GM11168 (cell line): ENCODE measurements at regions not wholly inside any gene's neighbourhood (a gene's known extent, or its start where the extent isn't known, plus 50 kb on each side); places are given as distances from the start of the nearest gene placed in this dataset.

Experiments
- in situ Hi-C: fragments of 300-500 bp; cut with MboI; formaldehyde crosslinking; loops from one replicate; pipeline ENCODE4 v1.12.0; 2022; ENCODE audit warnings: low sequenced_read_pairs; ENCODE audit not compliant: unreplicated experiment

DNA sequence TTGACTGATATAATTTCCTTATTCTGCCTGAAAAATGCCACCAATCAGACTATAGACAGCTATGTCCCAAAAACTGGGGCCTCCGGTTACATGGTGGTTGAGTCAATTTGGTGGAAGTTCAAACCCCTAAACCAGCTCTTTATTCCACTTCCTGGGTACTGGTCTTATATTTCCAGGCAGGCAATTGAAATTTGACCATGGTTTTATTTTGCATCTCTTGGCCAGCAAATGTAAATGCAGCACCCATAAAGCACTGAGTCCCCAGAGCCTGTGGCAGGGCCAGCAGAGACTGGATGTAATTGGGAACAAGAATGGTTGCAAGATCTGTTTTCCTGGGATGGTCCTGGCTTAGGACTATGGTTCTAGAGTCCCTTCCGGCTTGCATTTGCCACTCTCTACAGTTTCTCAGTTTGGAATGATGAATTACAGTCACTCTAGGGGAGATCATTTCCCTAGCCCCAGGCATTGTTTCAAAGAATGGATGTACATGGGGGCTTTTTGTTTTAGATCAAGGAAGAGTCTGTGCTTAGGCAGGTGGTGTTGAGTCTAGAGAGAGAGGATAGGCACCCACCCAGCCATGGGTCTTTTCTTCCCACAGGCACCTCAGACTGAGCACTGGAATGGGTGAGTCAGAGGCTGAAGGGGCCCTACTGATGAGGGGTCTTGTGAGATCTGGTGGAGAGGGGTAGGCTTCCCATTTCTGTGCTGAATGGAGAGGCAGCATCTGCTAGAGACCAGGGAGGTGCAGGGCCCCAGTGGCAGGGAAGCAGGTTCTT lies 108.4 kb upstream of the CDC42EP3 start:
- in situ Hi-C loops: no loop called here

DNA sequence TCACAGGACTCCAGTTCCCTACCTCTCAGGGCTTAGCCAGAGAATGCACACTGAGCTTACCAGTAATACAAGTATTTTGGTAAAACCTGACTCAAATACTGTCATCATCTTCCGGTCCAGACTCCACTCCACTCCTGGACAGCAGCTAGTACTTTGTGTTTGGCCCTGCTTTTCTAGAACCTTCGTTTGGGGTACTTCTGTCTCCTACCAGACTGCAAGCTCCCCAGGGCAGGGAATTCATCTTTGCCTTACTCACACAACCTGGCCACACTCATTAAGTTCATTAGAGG lies 108.9 kb upstream of the CDC42EP3 start:
- in situ Hi-C loops: no loop called here

DNA sequence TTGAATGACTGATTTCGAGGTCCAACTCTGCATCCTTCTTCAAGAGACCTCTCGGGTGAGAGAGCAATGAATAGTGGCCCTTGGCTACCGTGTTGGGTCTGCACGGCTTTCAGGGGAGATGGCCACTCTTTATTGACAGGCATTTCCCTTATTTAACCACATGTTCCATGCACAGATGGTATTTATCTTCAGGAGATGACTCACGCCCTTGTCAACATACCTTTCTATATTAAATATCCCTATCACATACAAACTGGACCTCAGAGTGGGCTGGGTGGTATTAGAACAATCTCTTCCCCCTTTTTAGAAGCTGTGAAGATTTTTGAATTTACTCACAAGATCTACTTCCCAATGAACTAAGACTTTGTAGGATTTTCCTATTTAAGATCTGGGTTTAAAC lies 109.6 kb upstream of the CDC42EP3 start:
- in situ Hi-C loops: no loop called here

DNA sequence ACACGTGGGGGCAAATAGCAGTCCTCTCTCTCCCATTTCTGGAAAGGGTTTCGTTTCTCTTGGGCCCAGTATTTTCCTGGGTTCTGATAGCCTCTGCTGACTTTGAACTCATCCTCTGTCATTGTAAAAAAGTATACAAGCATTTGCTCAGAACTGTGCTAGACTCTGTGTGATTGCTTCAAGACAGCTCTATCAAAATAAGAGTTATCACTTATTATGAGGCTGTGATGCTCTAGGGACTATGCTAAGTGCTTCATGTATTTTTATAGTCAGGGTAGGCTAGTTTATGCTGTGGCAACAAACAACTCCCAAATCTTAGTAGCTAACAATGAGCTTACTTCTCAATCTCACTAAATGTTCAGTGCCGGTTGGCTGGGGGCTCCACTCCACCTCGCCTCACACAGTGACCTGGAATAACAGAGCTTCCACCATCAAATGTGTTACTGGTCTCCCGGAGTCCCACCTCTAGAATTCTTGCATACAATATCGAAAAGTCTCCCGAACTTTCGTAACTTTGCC lies 110.8 kb upstream of the CDC42EP3 start:
- in situ Hi-C loops: no loop called here

DNA sequence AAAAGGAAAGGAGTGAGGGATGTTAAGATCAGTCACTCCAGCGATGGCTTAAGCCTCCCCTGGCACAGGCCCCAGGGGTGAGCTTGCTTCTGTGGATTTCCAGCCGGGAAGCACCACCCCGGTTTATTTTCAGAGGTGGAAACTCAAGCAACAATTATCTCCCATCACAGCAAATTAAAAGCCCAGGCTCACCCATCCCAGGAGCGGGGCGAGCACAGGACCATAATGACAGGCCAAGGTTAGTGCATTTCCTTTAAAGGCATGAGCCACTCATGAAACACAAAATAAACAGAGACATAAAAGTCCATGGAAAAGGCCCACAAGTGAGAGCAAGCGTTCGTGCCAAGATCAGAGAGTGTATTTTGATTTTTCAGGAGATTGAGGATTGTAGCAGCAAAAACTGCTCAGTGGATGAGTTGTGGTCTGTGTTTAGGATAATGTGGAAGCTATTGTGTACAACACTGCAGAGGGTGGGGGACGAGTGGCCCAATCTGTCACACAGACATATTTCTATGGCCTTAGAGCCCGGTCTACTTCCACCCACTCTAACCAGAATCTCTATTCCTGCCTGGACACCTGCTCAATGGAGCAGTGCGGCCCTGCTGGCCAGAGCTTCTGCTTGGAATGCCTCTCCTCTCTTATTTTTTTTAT lies 111.4 kb upstream of the CDC42EP3 start:
- in situ Hi-C loops: no loop called here

DNA sequence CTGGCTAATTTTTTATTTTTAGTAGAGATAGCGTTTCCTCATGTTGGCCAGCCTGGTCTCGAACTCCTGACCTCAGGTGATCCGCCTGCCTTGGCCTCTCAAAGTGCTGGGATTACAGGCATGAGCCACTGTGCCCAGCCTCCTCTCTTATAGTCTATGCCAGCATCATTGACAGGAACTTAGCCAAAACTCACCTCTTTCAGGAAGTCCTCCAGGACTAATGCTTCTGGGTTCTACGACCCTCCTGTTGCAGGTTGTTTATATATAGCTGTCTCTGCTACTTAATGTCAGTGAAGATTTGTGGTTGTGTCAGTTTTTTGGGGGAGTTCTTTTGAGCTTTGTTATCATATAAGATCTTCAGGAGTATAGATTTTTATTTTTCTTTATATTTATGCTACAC lies 112.1 kb upstream of the CDC42EP3 start:
- in situ Hi-C loops: no loop called here

DNA sequence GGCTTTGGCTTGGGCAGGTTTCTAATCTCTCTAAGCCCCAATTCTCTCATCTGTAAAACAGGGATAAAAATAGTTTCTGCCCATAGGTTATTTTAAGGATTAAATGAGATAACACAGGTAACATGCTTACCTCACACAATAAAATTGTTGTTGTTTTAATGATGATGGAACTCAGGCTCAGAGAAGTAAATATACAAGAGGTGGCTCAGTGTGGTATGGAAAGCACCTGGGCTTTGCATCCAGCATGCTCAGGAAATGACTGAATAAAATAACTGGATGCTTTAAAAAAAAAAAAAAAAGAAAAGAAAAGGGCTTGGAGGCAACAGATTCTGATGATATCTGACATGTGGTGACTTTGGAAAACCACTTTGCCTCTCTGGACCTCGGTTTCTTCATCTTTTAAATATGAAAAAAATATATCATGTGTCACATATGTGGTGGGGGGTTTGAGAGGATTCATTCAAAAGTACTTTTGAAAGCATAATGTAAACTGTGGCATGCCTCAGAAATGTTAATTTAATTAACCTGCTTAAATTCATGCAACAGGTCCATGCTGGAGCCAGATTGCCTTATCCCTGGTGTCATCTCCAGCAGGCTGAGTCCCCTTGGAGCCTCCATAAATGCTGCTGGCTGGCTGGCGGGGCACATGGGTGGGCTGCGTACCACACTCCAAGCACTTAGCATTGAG lies 112.8 kb upstream of the CDC42EP3 start:
- in situ Hi-C loops: no loop called here

DNA sequence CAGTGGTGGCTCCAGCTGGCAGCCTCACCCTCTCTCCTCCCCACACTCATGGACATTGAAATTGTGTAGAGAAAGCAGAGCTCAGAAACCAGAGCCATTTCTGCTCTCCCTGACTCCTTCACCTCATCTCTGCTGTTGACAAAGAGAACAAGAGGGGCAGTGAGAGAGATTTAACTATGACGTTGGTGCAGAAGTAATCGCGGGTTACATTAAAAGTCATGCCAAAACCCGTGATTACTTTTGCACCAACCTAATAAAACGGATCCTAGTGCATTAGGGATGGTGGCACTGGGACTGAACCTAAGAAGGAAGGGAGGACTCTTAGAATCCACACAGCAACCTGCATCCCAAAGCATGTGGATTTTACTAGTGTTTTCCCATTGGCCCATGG lies 113.3 kb upstream of the CDC42EP3 start:
- in situ Hi-C loops: no loop called here

DNA sequence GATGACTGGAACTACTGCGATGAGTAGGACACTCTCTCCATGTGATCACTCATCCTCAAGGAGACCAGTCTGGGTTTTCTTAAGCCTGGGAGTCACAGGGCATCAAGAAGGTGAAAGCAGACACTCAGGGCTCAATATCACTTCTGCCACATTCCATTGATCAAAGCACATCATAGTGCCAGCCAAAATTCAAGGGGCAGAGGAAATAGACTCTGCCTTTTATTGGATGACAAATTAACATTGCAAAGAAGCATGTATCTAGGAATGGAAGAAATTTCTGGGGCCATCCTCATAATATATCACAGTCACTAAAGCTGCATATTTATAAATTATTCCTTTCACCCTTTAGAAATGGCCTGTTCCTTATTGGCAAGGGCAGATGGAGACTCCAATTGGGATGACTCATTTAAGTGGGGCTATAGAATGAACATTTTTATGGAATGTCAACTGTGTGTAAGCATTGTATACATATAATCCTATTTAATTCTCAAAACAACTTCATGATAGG lies 114.8 kb upstream of the CDC42EP3 start:
- in situ Hi-C loops: no loop called here

DNA sequence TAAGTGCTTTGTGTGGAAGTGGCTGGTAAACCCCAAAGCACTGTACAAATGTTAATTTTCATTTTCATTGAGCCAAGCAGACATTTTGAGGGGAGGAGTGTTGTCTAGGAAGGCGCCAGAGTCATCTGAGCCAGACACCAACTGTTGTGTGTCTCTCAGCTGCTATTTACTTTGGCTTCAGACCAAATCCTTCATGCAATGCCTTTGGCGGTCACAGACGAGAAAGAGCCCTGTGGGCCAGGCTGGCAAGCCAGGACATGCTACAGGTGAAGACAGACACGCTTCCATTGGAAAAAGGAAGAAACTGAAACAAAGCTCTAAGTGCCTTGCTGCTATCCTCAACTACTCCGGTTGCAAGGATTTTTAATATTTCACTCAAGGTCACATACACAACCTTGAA lies 115.4 kb upstream of the CDC42EP3 start:
- in situ Hi-C loops: no loop called here

DNA sequence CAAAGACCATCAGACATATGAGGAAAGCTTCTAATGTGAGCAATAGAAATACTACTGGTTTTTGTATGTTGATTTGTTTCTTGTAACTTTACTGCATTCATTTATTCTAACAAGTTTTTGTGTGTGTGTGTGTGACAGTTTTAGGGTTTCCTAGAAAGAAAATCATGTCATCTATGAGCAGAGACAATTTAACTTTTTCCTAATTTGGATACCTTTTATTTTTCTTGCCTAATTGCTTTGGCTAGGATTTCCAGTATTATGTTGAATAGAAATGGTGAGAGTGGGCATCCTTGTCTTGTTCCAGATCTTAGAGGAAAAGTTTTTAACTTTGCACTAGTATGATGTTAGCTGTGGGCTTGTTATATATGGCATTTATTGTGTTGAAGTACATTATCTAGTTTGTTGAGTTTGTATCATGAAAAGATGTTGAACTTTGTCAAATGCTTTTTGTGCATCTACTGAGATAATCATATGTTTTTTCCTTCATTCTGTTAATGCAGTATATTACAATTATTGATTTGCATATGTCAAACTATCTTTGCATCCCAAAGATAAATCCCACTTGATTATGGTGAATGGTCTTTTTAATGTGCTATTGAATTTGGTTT lies 117.3 kb upstream of the CDC42EP3 start:
- in situ Hi-C loops: no loop called here

DNA sequence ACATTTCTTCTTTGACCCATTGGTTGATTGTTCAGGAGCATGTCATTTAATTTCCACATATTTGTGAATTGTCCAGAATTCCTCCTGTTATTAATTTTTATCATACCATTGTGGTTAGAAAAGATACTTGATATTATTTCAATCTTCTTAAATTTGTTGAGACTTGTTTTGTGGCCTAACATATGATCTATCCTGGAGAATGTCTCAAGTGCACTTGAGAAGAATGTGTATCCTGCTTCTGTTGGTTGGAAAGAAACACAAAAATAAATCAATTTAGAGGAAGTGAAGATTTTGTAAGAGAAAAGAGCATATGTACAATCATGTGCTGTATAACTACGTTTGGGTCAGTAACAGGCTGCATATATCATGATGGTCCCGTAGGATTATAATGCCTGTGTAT lies 118.6 kb upstream of the CDC42EP3 start:
- in situ Hi-C loops: no loop called here

DNA sequence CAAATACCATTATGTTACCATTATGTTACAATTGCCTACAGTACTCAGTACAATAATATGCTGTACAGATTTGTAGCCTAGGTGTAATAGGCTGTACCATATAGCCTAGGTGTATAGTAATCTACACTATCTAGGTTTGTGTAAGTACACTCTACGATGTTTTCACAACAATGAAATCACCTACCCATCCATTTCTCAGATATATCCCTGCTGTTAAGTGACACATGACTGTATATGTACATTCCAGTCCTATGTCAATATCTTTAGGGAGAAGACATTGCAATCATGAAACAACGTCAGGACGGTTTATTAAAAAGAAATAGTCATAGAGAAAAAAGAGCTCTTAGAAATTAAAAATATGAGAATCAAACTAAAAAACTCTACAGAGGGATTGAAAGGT lies 119.0 kb upstream of the CDC42EP3 start:
- in situ Hi-C loops: no loop called here

DNA sequence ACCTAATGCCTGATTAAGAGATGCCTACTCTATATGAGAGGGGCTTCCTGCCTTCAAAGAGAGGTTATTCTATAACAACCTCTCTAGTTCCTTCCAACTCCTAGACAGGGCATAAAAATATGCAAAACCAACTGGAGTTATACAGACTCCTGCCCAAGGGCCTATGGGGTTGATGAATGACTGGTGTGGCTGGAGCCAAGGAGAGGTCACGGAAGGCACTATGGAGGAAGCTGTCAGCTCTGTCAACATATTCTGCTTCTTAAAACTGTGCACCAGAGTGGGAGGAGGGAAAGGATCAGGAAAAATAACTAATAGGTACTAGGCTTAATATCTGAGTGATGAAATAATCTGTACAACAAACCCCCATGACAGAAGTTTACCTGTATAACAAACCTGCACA lies 120.9 kb upstream of the CDC42EP3 start:
- in situ Hi-C loops: no loop called here

DNA sequence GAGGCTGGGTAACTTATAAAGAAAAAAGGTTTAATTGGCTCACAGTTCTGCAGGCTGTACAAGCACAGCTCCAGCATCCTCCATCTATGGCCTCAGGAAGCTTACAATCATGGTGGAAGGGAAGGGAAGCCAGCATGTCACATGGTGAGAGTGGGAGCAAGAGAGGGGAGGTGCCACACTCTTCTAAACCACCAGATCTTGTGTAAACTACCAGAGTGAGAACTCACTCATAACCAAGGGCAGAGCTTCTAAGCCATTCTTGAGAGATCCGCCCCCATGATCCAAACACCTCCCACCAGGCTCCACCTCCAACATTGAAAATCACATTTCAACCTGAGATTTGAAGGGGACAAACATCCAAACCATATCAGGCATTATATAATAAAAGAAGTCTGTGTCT lies 121.6 kb upstream of the CDC42EP3 start:
- in situ Hi-C loops: no loop called here

DNA sequence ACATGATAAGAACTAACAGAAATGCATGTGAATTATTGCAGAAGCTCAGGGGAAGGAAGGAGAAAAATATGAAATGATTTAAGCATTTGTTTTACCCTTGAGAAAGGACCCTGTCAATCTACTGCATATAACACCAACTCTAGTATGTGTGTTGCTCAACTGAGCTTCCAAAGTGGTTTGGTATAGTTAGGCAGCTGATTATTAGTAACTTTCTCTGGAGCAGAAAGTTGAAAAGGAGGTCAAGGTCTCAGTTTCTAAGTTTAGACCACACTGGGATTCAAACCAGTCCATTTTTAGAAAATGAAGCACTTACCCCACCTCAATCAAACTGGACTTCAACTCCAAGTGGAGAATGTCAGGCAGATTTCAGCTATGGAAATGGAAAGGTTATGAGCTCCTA lies 123.3 kb upstream of the CDC42EP3 start:
- in situ Hi-C loops: no loop called here

DNA sequence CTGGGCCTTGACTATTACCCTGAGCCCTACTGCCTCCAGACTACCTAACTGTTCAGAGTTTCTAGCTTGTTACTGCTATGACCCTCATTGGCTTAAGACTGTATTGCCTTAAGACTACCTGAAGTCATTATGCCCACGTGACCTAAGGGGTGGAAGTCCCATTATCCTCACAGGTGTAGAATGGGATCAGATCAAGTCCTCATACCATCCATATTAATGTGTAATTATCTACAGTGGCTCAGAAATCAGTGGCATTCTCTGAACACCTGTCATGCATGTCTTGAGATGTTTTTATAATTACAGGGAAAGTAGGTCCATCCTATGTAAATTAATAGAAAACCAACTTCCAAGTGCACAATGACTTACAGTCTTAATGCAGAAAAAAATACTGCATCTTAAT lies 124.0 kb upstream of the CDC42EP3 start:
- in situ Hi-C loops: no loop called here

DNA sequence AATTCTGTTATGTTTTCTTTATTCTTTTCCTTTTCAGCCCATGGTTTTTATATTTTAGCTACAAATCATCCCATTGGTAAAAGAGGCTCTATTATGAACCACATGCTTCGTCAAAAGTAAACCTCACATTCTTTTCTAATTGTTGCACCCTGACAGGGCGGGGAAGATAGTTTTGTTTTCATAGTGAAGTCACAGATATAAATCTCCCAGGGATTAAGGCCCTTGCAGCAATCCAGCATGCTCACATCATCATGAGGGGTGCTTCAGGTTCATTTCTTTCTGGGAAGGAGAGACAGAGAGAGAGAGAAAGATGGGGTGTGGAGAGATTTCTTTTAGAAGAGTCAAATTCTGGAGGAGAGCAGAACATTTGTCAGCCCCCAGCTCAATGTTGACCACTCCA lies 124.5 kb upstream of the CDC42EP3 start:
- in situ Hi-C loops: no loop called here

DNA sequence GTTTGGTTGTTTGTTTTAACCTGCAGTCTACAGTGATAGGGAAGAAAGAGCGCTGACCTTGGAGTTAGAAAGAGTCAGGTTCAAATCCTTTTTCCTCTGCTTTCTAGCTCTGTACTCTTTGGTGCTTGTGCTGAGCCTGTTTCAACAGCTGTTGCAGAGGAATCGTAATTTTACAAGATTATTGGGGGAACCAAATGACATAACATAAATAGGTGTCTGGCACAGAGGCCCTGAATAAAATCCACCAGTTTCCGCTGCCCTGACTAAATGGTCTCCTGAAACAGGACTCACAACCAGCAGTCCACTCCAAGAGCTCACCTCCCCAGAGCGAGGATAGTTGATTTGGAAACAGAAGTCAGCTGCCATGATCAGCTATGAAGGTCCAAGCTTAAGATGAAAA lies 125.0 kb upstream of the CDC42EP3 start:
- in situ Hi-C loops: no loop called here

DNA sequence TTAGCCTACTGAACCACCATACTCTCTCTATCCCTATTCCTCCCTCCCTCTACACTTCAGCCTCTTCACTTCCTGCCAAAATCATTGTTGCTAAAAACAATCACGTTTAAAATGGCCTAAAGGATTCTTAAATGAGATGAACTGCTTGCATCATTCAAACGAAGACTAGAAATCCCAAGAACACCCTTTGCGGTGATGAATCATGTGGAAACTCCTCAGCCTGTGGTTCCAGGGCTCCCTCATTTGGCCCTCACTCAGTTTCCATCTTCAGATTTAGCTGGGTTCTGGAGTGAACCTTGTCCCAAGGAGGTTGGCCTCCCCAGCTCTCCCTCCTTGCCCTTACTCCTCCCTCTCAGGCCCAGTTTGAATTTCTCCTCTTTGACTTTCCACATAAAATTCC lies 125.6 kb upstream of the CDC42EP3 start:
- in situ Hi-C loops: no loop called here
